MM.1S (cell line): ENCODE measurements at regions not wholly inside any gene's neighbourhood (a gene's known extent, or its start where the extent isn't known, plus 50 kb on each side); places are given as distances from the start of the nearest gene placed in this dataset.

ENCODE experiments used
- CTCF ChIP-seq: fragments of 300-600 bp; sonication (generic); IDR thresholded peaks from 2 replicates; pipeline ENCODE4 v1.5.1; 2016; ENCODE audit warnings: antibody characterized with exemption, low read length, mixed read lengths
- EZH2phosphoT487 ChIP-seq: fragments of 300-600 bp; sonication (generic); IDR thresholded peaks from 2 replicates; pipeline ENCODE4 v1.6.1; 2018; ENCODE audit warnings: antibody characterized with exemption, low read length

- TF ChIP-seq CTCF (no peak), EZH2phosphoT487 (no peak)
Observed at GRCh38 chr3:64441861-64442260, 216.6 kb upstream of the PRICKLE2 start.
